Adrenal gland (tissue), 9 donors: ENCODE measurements at regions not wholly inside any gene's neighbourhood (a gene's known extent, or its start where the extent isn't known, plus 50 kb on each side); places are given as distances from the start of the nearest gene placed in this dataset.

Experiments
- DNase-seq, 7 donors: peaks; one replicate each; pipeline ENCODE4 v3.0.0-alpha.2; 2019 to 2020
- H3K27ac ChIP-seq, 5 donors: fragments of 200-600 bp; sonication (generic) in 4 of 5; 1 replicate in 3 of 5; 2 replicates in 2 of 5; pipeline versions ENCODE4 v1.5.1 to v1.8.0; 2016 to 2020; ENCODE audit warnings: mild to moderate bottlenecking in 1 of 5
- H3K27me3 ChIP-seq: fragments of 200-600 bp; 2 replicates; pipeline ENCODE4 v1.8.0; 2021
- H3K36me3 ChIP-seq, 2 donors: fragments of 200-600 bp; replicated peaks in 1 of 2; 1 replicate in 1 of 2; 2 replicates in 1 of 2; pipeline versions ENCODE4 v1.5.1 to v1.8.0; 2018 to 2022
- H3K4me1 ChIP-seq, 2 donors: fragments of 200-600 bp; replicated peaks in 1 of 2; 1 replicate in 1 of 2; 2 replicates in 1 of 2; pipeline versions ENCODE4 v1.5.1 to v1.8.0; 2018 to 2021
- H3K4me3 ChIP-seq, 4 donors: fragments of 200-600 bp; sonication (generic) in 3 of 4; one replicate each; pipeline ENCODE4 v1.5.1; 2016 to 2018
- H3K9me3 ChIP-seq, 3 donors: fragments of 200-600 bp; sonication (generic) in 1 of 3; replicated peaks in 1 of 3; 1 replicate in 2 of 3; 2 replicates in 1 of 3; pipeline versions ENCODE4 v1.5.1 to v1.8.0; 2016 to 2021
- POLR2A ChIP-seq, 2 donors: fragments of 450-650 bp; IDR thresholded peaks; one replicate each; pipeline ENCODE4 v1.6.1; 2017; ENCODE audit warnings: antibody characterized with exemption in 2 of 2, mild to moderate bottlenecking in 2 of 2, moderate library complexity in 1 of 2
- WGBS, 4 donors: extraction: QIAGEN DNeasy Blood & Tissue Kit in 2 of 4; methylation state at CpG; one replicate each; pipeline versions ENCODE4 v1.1.5 to v1.1.7; 2013 to 2017; 5-methylcytosine and 5-hydroxymethylcytosine counted together
- intact Hi-C, 2 donors: fragments of 100-400 bp; cut with DNase I; formaldehyde crosslinking; loops; one replicate each; pipeline versions ENCODE4 v1.14.1 to v1.15.0; 2022 to 2023
- TF ChIP-seq, protein P1 (sequence below), 6 experiments: fragments of 450-650 bp in 4 of 6; fragments of 200-600 bp in 2 of 6; sonication (generic) in 1 of 6; IDR thresholded peaks; 1 replicate in 5 of 6; 2 replicates in 1 of 6; pipeline versions ENCODE4 v1.5.1 to v1.8.0; 2016 to 2021; ENCODE audit warnings: antibody characterized with exemption in 6 of 6, mild to moderate bottlenecking in 2 of 6, moderate library complexity in 1 of 6
- donor health status: healthy with polysubstance abuse.
- donor health status: Bipolar disorder and iron deficiency.
- donor health status: DM: yes; HTN: yes; CAD: no.
- donor health status: DM: no; HTN: no; CAD: no.
- donor health status: DM: no; HTN: no; CAD: no.

DNA sequence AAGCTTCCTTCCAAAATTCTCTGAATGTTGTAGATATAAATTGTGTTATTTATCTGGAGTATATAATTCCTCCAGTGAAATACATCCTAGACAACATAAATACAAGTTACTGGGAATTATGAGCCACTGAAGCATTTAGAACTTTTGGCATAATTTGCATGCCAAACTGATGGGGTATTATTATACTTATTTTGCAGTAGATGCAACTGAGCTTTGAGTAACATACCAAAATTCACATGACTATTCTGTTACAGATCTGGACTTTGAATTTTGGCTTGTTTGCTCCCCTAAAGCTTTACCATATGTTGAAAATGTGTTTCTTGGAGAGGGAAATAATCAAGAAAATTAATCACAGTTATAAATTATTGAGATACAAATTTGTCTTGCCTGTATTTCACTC is 372.5 kb downstream of the CDH11 start:
- Histone ChIP-seq H3K9me3 (no peaks in the 10 kb centered on the region), H3K4me1 (peaks cover 0 to 7% of the 10 kb centered on the region in 2 donors), H3K27me3 (no peaks in the 10 kb centered on the region), H3K36me3 (no peaks in the 10 kb centered on the region), H3K4me3 (no peak overlapping the region), H3K27ac (no peak overlapping the region)
- TF ChIP-seq, protein P1, sequence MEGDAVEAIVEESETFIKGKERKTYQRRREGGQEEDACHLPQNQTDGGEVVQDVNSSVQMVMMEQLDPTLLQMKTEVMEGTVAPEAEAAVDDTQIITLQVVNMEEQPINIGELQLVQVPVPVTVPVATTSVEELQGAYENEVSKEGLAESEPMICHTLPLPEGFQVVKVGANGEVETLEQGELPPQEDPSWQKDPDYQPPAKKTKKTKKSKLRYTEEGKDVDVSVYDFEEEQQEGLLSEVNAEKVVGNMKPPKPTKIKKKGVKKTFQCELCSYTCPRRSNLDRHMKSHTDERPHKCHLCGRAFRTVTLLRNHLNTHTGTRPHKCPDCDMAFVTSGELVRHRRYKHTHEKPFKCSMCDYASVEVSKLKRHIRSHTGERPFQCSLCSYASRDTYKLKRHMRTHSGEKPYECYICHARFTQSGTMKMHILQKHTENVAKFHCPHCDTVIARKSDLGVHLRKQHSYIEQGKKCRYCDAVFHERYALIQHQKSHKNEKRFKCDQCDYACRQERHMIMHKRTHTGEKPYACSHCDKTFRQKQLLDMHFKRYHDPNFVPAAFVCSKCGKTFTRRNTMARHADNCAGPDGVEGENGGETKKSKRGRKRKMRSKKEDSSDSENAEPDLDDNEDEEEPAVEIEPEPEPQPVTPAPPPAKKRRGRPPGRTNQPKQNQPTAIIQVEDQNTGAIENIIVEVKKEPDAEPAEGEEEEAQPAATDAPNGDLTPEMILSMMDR (IDR thresholded peaks at IDR 0.05) = no peak
- TF ChIP-seq POLR2A (IDR thresholded peaks at IDR 0.05) = no peak
- intact Hi-C loops = no loop called here
- no peak for DNase-seq

DNA sequence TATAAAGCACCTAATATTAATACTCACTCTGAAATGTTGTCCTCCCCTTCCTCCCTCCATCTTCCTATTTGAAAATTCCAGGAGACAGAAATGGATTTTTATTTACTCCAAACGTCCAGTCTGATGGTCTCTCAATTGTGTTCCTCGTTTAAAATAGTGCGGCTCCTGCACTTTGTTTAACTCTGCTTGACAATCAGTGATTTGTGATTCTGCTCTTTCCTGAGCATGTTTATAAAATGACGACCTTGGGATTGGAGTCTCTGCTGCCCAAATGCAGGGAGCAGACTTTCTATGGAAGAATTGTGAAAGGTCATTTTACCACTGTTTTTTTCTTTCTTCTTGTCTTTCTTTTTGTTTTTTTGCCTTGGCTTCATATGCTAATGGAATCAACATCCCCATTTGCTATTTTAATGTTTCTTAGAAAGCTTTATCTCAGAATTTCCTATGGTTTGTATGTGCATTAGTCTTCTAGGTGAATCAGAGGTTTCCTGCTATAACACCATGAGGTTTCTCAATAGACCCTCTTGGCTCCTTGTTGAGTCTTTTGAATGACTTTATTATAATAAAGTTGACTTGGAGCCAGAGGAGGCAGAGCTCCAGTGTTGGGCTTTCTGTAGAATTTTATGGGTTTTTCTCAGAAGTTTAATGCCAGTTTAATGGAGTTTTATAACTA is 376.5 kb downstream of the CDH11 start:
- intact Hi-C loops = no loop called here
- Histone ChIP-seq H3K9me3 (no peaks in the 10 kb centered on the region), H3K4me3 (no peak overlapping the region), H3K4me1 (peaks cover 0 to 7% of the 10 kb centered on the region in 2 donors), H3K27ac (no peak overlapping the region), H3K36me3 (no peaks in the 10 kb centered on the region), H3K27me3 (no peaks in the 10 kb centered on the region)
- 3 to 7% (median 4%) methylated on average over 4 of the region's 4 CpGs for WGBS, 4 donors
- no peak for DNase-seq
- TF ChIP-seq POLR2A (IDR thresholded peaks at IDR 0.05) = no peak
- TF ChIP-seq, protein P1 (IDR thresholded peaks at IDR 0.05) = no peak

DNA sequence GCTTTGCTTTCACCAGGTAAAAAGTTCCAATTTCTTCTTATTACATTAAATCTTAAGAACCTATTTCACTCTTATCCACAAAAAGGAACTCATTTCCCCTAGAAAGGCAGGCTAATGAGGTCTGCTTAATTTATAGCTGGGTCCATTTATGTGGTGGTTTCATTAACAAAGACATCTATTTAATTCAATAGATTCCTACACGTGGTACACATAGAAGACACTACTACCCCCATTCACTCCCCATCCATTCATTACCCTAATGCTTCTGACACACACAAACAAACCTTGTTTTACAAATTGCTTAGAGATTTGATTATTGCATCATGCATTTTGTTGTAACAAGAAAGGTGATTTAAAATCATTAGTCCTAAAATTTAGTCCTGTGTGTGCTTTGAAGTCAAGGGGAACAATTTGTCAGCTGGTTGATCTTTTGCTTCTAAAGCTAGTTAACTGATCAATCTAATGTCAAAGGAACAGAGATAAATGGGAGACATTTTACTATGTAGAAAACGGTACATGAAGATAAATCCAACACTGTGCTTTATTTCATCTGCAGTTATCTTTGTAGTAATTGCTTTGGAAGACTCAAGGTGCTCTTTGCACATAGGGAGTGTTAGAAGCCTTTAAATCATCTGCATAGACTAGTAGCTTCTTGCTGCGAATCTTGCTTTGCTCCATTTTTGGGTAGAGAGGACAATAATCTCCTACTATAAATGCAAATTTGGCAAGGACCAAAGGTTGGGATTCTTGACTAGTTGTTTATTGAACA is 379.2 kb downstream of the CDH11 start:
- H3K36me3 ChIP-seq = no peaks in the 10 kb centered on the region
- H3K9me3 ChIP-seq = no peaks in the 10 kb centered on the region
- 67 to 82% (median 76%) methylated on average over 3 of the region's 3 CpGs for whole genome bisulfite sequencing, 4 donors
- no peak overlapping the region for H3K27ac ChIP-seq
- no peak for DNase-seq
- H3K4me3 ChIP-seq = no peak overlapping the region
- H3K27me3 ChIP-seq = no peaks in the 10 kb centered on the region
- intact Hi-C loops = no loop called here
- TF ChIP-seq, protein P1 (IDR thresholded peaks at IDR 0.05) = no peak
- no peak for TF ChIP-seq POLR2A (IDR thresholded peaks at IDR 0.05)
- H3K4me1 ChIP-seq = peaks cover 0 to 7% of the 10 kb centered on the region in 2 donors

DNA sequence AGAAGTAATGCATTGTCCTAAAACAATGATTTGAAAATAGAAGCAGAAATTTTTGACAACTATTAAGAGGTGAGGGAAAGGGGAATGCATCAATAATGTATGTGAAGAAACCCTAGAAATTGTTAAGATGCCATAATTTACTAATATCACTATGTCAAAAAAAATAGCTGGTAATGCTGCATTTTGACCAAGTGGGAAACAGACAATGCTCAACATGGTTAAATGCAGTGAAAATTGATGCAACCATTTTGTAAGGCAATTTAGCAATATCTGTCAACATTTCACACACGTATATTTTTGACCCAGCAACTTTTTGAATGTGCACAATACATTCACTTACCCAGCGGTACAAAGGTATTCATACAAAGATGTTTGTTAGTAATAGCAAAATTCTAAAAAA is 381.6 kb downstream of the CDH11 start:
- WGBS, 4 donors = 66 to 83% (median 72%) methylated on average over 2 of the region's 2 CpGs
- no peaks in the 10 kb centered on the region for H3K27me3 ChIP-seq

More for the DNA sequence above, 381.6 kb downstream of the CDH11 start:
- no peaks in the 10 kb centered on the region for H3K9me3 ChIP-seq
- no peak overlapping the region for H3K27ac ChIP-seq
- no peaks in the 10 kb centered on the region for H3K36me3 ChIP-seq
- intact Hi-C loops = no loop called here
- DNase-seq = no peak
- TF ChIP-seq, protein P1 (IDR thresholded peaks at IDR 0.05) = no peak
- TF ChIP-seq POLR2A (IDR thresholded peaks at IDR 0.05) = no peak
- H3K4me1 ChIP-seq = peaks cover 0 to 2% of the 10 kb centered on the region in 2 donors
- no peak overlapping the region for H3K4me3 ChIP-seq
